OCI-LY1 (cell line): ENCODE measurements at regions not wholly inside any gene's neighbourhood (a gene's known extent, or its start where the extent isn't known, plus 50 kb on each side); places are given as distances from the start of the nearest gene placed in this dataset.

Source experiments
- H2AFZ ChIP-seq: fragments of 200-600 bp; sonication (generic), shearing (Covaris generic); 2 replicates; pipeline ENCODE4 v1.6.0; 2014; ENCODE audit warnings: antibody characterized with exemption, mild to moderate bottlenecking, low read length
- H3F3A ChIP-seq: fragments of 200-600 bp; sonication (generic), shearing (Covaris generic); 2 replicates; pipeline ENCODE4 v1.6.0; 2014; ENCODE audit warnings: mild to moderate bottlenecking, antibody characterized with exemption, low read length, moderate library complexity; ENCODE audit not compliant: insufficient read depth
- H3K27ac ChIP-seq: fragments of 200-600 bp; sonication (generic); 2 replicates; pipeline ENCODE4 v1.5.1; 2014; ENCODE audit warnings: low read length, mixed run types, mild to moderate bottlenecking, low read depth; ENCODE audit not compliant: poor library complexity, severe bottlenecking
- H3K27me3 ChIP-seq: fragments of 200-600 bp; sonication (generic); 2 replicates; pipeline ENCODE4 v1.6.0; 2014; ENCODE audit warnings: antibody characterized with exemption, mild to moderate bottlenecking, low read length, moderate library complexity; ENCODE audit not compliant: insufficient read depth
- H3K36me3 ChIP-seq: fragments of 200-600 bp; sonication (generic); 2 replicates; pipeline ENCODE4 v1.6.1; 2014; ENCODE audit warnings: mild to moderate bottlenecking, antibody characterized with exemption, low read length, moderate library complexity, mixed read lengths; ENCODE audit not compliant: insufficient read depth
- H3K4me1 ChIP-seq: fragments of 200-600 bp; sonication (generic); 2 replicates; pipeline ENCODE4 v1.5.1; 2014; ENCODE audit warnings: mild to moderate bottlenecking, low read length, moderate library complexity; ENCODE audit not compliant: insufficient read depth, severe bottlenecking
- H3K4me2 ChIP-seq: fragments of 200-600 bp; sonication (generic), shearing (Covaris generic); 2 replicates; pipeline ENCODE4 v1.6.1; 2014; ENCODE audit warnings: low read length
- H3K4me3 ChIP-seq: fragments of 200-600 bp; sonication (generic); 2 replicates; pipeline ENCODE4 v1.5.1; 2014; ENCODE audit warnings: low read length, low read depth, mild to moderate bottlenecking, mixed read lengths; ENCODE audit not compliant: poor library complexity, severe bottlenecking
- H3K79me2 ChIP-seq: fragments of 200-600 bp; shearing (Covaris generic); 2 replicates; pipeline ENCODE4 v1.6.1; 2016; ENCODE audit warnings: mixed run types, low read length, mixed read lengths; ENCODE audit not compliant: insufficient read depth
- H3K9ac ChIP-seq: fragments of 200-600 bp; sonication (generic), shearing (Covaris generic); 2 replicates; pipeline ENCODE4 v1.6.1; 2014; ENCODE audit warnings: mild to moderate bottlenecking, low read length, mixed read lengths
- H3K9me2 ChIP-seq: fragments of 200-600 bp; sonication (generic), shearing (Covaris generic); 2 replicates; pipeline ENCODE4 v1.6.1; 2014; ENCODE audit warnings: low read depth, mild to moderate bottlenecking, low read length, mixed read lengths
- H3K9me3 ChIP-seq: fragments of 200-600 bp; shearing (Covaris generic); 2 replicates; pipeline ENCODE4 v1.6.1; 2014; ENCODE audit warnings: low read length, mixed read lengths
- H4K20me1 ChIP-seq: fragments of 200-600 bp; sonication (generic), shearing (Covaris generic); 2 replicates; pipeline ENCODE4 v1.6.0; 2016; ENCODE audit warnings: mild to moderate bottlenecking, low read length; ENCODE audit not compliant: insufficient read depth
- CTCF ChIP-seq: fragments of 200-600 bp; sonication (generic), shearing (Covaris generic); IDR thresholded peaks from 2 replicates; pipeline ENCODE4 v1.5.1; 2017; ENCODE audit warnings: mild to moderate bottlenecking, antibody characterized with exemption, low read length, moderate library complexity, mixed read lengths
- EZH2 ChIP-seq: fragments of 200-600 bp; sonication (generic), shearing (Covaris generic); IDR thresholded peaks from 2 replicates; pipeline ENCODE4 v1.8.0; 2017; ENCODE audit warnings: borderline replicate concordance, mixed run types, mild to moderate bottlenecking, antibody characterized with exemption, low read length, moderate library complexity, mixed read lengths

- Histone ChIP-seq H3K9me3 (no peaks in the 10 kb centered on the region), H3K36me3 (no peaks in the 10 kb centered on the region), H3K27ac (no peak overlapping the region), H3K4me2 (no peak overlapping the region), H3K27me3 (no peaks in the 10 kb centered on the region; the same call in 1 of the 2 replicates), H3K4me1 (no peaks in the 10 kb centered on the region), H3K4me3 (no peak overlapping the region), H3K9me2 (no peaks in the 10 kb centered on the region), H3F3A (no peaks in the 10 kb centered on the region), H2AFZ (no peak overlapping the region), H3K9ac (no peak overlapping the region), H3K79me2 (no peaks in the 10 kb centered on the region), H4K20me1 (no peaks in the 10 kb centered on the region)
- TF ChIP-seq EZH2: no peak
- no peak for TF ChIP-seq CTCF
These were observed 348.1 kb upstream of the SGCD start for GRCh38 chr5:155978850-155979249.

GRCh38 chr5:155982354-155982753 is 344.6 kb upstream of the SGCD start:
- Histone ChIP-seq H3K9me2 (no peaks in the 10 kb centered on the region), H3K27me3 (no peaks in the 10 kb centered on the region; the same call in 1 of the 2 replicates), H3K4me3 (no peak overlapping the region), H2AFZ (no peak overlapping the region), H4K20me1 (no peaks in the 10 kb centered on the region), H3K9ac (no peak overlapping the region), H3K27ac (no peak overlapping the region), H3K4me2 (no peak overlapping the region), H3K4me1 (no peaks in the 10 kb centered on the region), H3K36me3 (no peaks in the 10 kb centered on the region), H3K79me2 (no peaks in the 10 kb centered on the region), H3F3A (no peaks in the 10 kb centered on the region), H3K9me3 (no peaks in the 10 kb centered on the region)
- TF ChIP-seq CTCF (no peak), EZH2 (no peak)

- H3K9me2 ChIP-seq: no peaks in the 10 kb centered on the region
- no peaks in the 10 kb centered on the region for H3K36me3 ChIP-seq
- H4K20me1 ChIP-seq: no peaks in the 10 kb centered on the region
- H2AFZ ChIP-seq: no peak overlapping the region
- H3K27me3 ChIP-seq: no peaks in the 10 kb centered on the region; the same call in 1 of the 2 replicates
- H3K4me2 ChIP-seq: no peak overlapping the region
- H3F3A ChIP-seq: no peaks in the 10 kb centered on the region
- H3K4me1 ChIP-seq: no peaks in the 10 kb centered on the region
- H3K27ac ChIP-seq: no peak overlapping the region
- no peak overlapping the region for H3K9ac ChIP-seq
- H3K4me3 ChIP-seq: no peak overlapping the region
- TF ChIP-seq EZH2 (no peak), CTCF (no peak)
- no peaks in the 10 kb centered on the region for H3K9me3 ChIP-seq
- no peaks in the 10 kb centered on the region for H3K79me2 ChIP-seq
These were observed 343.0 kb upstream of the SGCD start for GRCh38 chr5:155983954-155984353.
